ENCODE measurements at regions not wholly inside any gene's neighbourhood (a gene's known extent, or its start where the extent isn't known, plus 50 kb on each side); places are given as distances from the start of the nearest gene placed in this dataset.

- TF ChIP-seq ZFX (IDR thresholded peaks at IDR 0.05), result no peak
- no peak for TF ChIP-seq CTCF (conservative IDR thresholded peaks at IDR 0.05)
- no peak overlapping the region for H3K27ac ChIP-seq
These were observed 206.3 kb upstream of the FZD8 start for GRCh38 chr10:35848412-35848811.

GRCh38 chr10:35844686-35845085, 202.6 kb upstream of the FZD8 start:
- no peak for TF ChIP-seq CTCF (conservative IDR thresholded peaks at IDR 0.05)
- no peak for TF ChIP-seq ZFX (IDR thresholded peaks at IDR 0.05)
- H3K27ac ChIP-seq, result no peak overlapping the region

- no peak overlapping the region for H3K27ac ChIP-seq
- no peak for TF ChIP-seq CTCF (conservative IDR thresholded peaks at IDR 0.05)
- TF ChIP-seq ZFX (IDR thresholded peaks at IDR 0.05), result no peak
These were observed 201.6 kb upstream of the FZD8 start for GRCh38 chr10:35843524-35844181.

- TF ChIP-seq ZFX (IDR thresholded peaks at IDR 0.05), result no peak
- H3K27ac ChIP-seq, result no peak overlapping the region
These were observed 196.0 kb upstream of the FZD8 start for GRCh38 chr10:35838054-35838453.

GRCh38 chr10:35835545-35835944, 193.4 kb upstream of the FZD8 start:
- TF ChIP-seq CTCF (conservative IDR thresholded peaks at IDR 0.05), result no peak
- TF ChIP-seq ZFX (IDR thresholded peaks at IDR 0.05), result no peak
- no peak overlapping the region for H3K27ac ChIP-seq

GRCh38 chr10:35834877-35835494, 192.9 kb upstream of the FZD8 start:
- no peak overlapping the region for H3K27ac ChIP-seq
- no peak for TF ChIP-seq CTCF (conservative IDR thresholded peaks at IDR 0.05)

- TF ChIP-seq CTCF (conservative IDR thresholded peaks at IDR 0.05) (no peak), ZFX (IDR thresholded peaks at IDR 0.05) (no peak)
- no peak overlapping the region for H3K27ac ChIP-seq
These were observed 185.7 kb upstream of the FZD8 start for GRCh38 chr10:35827783-35828182.

GRCh38 chr10:35824704-35825103, 182.6 kb upstream of the FZD8 start:
- TF ChIP-seq CTCF (conservative IDR thresholded peaks at IDR 0.05) (no peak), ZFX (IDR thresholded peaks at IDR 0.05) (no peak)
- H3K27ac ChIP-seq, result no peak overlapping the region

Data from C4-2B (cell line).